ENCODE measurements at regions not wholly inside any gene's neighbourhood (a gene's known extent, or its start where the extent isn't known, plus 50 kb on each side); places are given as distances from the start of the nearest gene placed in this dataset.
"Not testable (repeated sequence)": the region's sequence is repeated elsewhere in the genome, so short reads cannot be mapped to it uniquely, and the experiment has no call there.

- DNase-seq (ENCODE audit: low read depth), result no peak
- ChIA-PET POLR2A (no interaction called here), CTCF (interaction anchor here (0.6 kb wide), 2 partner anchors 137 to 1948 kb away, joined by 3 read pairs; no protein-coding TSS in a partner anchor)
These were observed 285.3 kb upstream of the TGFBR2 start for GRCh38 chr3:30321065-30321464.

GRCh38 chr3:30323649-30324048 is 282.8 kb upstream of the TGFBR2 start:
- H3K36me3 ChIP-seq (ENCODE audit: control insufficient read depth, insufficient read depth, low read length); POLR2A ChIA-PET; H3K27me3 ChIP-seq (ENCODE audit: control insufficient read depth, insufficient read depth, low read length); H3K4me3 ChIP-seq (ENCODE audit: low read depth, low read length); DNase-seq (ENCODE audit: low read depth); CTCF ChIA-PET: not testable (repeated sequence)

More at GRCh38 chr3:30321065-30321464, 285.3 kb upstream of the TGFBR2 start:
- Histone ChIP-seq H3K36me3 (ENCODE audit: control insufficient read depth, insufficient read depth, low read length) (no peaks in the 10 kb centered on the region), H3K27me3 (ENCODE audit: control insufficient read depth, insufficient read depth, low read length) (no peaks in the 10 kb centered on the region), H3K4me3 (ENCODE audit: low read depth, low read length) (no peak overlapping the region)
- TF ChIP-seq CTCF (IDR thresholded peaks at IDR 0.05; ENCODE audit: insufficient read depth, low read depth, low read length), result no peak

- CTCF ChIA-PET, result interaction anchor here (0.9 kb wide), 1 partner anchor 216 kb away, joined by 3 read pairs; no protein-coding TSS in a partner anchor
- H3K27me3 ChIP-seq (ENCODE audit: control insufficient read depth, insufficient read depth, low read length), result no peaks in the 10 kb centered on the region
- DNase-seq (ENCODE audit: low read depth), result peak; percentile 85
- no peak for TF ChIP-seq CTCF (IDR thresholded peaks at IDR 0.05; ENCODE audit: insufficient read depth, low read depth, low read length)
- H3K4me3 ChIP-seq (ENCODE audit: low read depth, low read length), result no peak overlapping the region
- POLR2A ChIA-PET, result no interaction called here
- H3K36me3 ChIP-seq (ENCODE audit: control insufficient read depth, insufficient read depth, low read length), result no peaks in the 10 kb centered on the region
These were observed 281.8 kb upstream of the TGFBR2 start for GRCh38 chr3:30324587-30324986.

- H3K27me3 ChIP-seq (ENCODE audit: control insufficient read depth, insufficient read depth, low read length); CTCF ChIA-PET; H3K36me3 ChIP-seq (ENCODE audit: control insufficient read depth, insufficient read depth, low read length); DNase-seq (ENCODE audit: low read depth); POLR2A ChIA-PET; H3K4me3 ChIP-seq (ENCODE audit: low read depth, low read length): not testable (repeated sequence)
These were observed 278.4 kb upstream of the TGFBR2 start for GRCh38 chr3:30327976-30328375.

GRCh38 chr3:30328935-30329334 is 277.5 kb upstream of the TGFBR2 start:
- DNase-seq (ENCODE audit: low read depth); POLR2A ChIA-PET; CTCF ChIA-PET; H3K27me3 ChIP-seq (ENCODE audit: control insufficient read depth, insufficient read depth, low read length); H3K36me3 ChIP-seq (ENCODE audit: control insufficient read depth, insufficient read depth, low read length); H3K4me3 ChIP-seq (ENCODE audit: low read depth, low read length): not testable (repeated sequence)

- H3K36me3 ChIP-seq (ENCODE audit: control insufficient read depth, insufficient read depth, low read length), result no peaks in the 10 kb centered on the region
- no peaks in the 10 kb centered on the region for H3K27me3 ChIP-seq (ENCODE audit: control insufficient read depth, insufficient read depth, low read length)
- DNase-seq (ENCODE audit: low read depth), result no peak
- POLR2A ChIA-PET, result no interaction called here
- H3K4me3 ChIP-seq (ENCODE audit: low read depth, low read length), result no peak overlapping the region
- TF ChIP-seq CTCF (IDR thresholded peaks at IDR 0.05; ENCODE audit: insufficient read depth, low read depth, low read length), result no peak
- CTCF ChIA-PET, result interaction anchor here (1.7 kb wide), 1 partner anchor 12 kb away, joined by 6 read pairs; no protein-coding TSS in a partner anchor
These were observed 274.9 kb upstream of the TGFBR2 start for GRCh38 chr3:30331519-30331918.
